Right atrium auricular region (tissue), 2 donors: ENCODE measurements at regions not wholly inside any gene's neighbourhood (a gene's known extent, or its start where the extent isn't known, plus 50 kb on each side); places are given as distances from the start of the nearest gene placed in this dataset.

Source experiments
- DNase-seq: peaks from one replicate; pipeline ENCODE4 v3.0.0-alpha.2; 2019; ENCODE audit warnings: low spot score
- H3K27ac ChIP-seq, 2 donors: fragments of 200-600 bp; sonication (generic); 1 replicate in 1 of 2; 2 replicates in 1 of 2; pipeline ENCODE4 v1.5.1; 2016 to 2019
- H3K27me3 ChIP-seq, 2 donors: fragments of 200-600 bp; sonication (generic); one replicate each; pipeline versions ENCODE4 v1.5.1 to v1.6.0; 2017 to 2019
- H3K36me3 ChIP-seq: fragments of 200-600 bp; sonication (generic); one replicate; pipeline ENCODE4 v1.5.1; 2016
- H3K4me1 ChIP-seq, 2 donors: fragments of 200-600 bp; sonication (generic); one replicate each; pipeline versions ENCODE4 v1.5.1 to v1.6.0; 2017 to 2019
- H3K4me3 ChIP-seq, 2 donors: fragments of 200-600 bp; sonication (generic); 1 replicate in 1 of 2; 2 replicates in 1 of 2; pipeline ENCODE4 v1.5.1; 2017 to 2019; ENCODE audit warnings: mild to moderate bottlenecking in 1 of 2, moderate library complexity in 1 of 2
- H3K9me3 ChIP-seq, 2 donors: fragments of 200-600 bp; sonication (generic); one replicate each; pipeline ENCODE4 v1.5.1; 2019
- TF ChIP-seq, protein P1 (sequence below), 2 donors: fragments of 200-600 bp; sonication (generic); IDR thresholded peaks; one replicate each; pipeline ENCODE4 v1.5.1; 2019; ENCODE audit warnings: antibody characterized with exemption in 2 of 2

DNA sequence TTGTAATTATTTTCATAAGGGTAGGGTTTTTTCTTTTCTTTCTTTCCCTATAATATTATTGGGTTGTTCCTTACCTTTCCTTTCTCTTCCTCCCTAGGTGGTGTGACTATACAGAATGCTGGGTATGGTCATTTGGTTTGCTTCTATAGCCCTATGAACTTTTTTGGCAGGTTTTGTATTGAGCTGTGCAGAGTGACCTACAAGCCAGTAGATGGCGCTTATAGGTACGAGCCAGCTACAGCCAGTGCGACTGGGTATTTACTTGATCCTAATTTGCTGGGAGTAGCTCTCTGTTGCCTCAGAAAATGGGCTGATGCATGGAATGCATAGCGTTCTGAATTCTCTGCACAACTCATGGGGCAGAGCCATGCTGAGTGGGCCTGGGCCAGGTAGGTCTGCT lies 423.3 kb downstream of the MAGEE1 start:
- Histone ChIP-seq H3K27ac (no peak overlapping the region), H3K4me1 (no peaks in the 10 kb centered on the region), H3K4me3 (no peak overlapping the region), H3K9me3 (peaks cover 0 to 11% of the 10 kb centered on the region in 2 donors), H3K27me3 (no peaks in the 10 kb centered on the region), H3K36me3 (no peaks in the 10 kb centered on the region)
- no peak for DNase-seq
- TF ChIP-seq, protein P1, sequence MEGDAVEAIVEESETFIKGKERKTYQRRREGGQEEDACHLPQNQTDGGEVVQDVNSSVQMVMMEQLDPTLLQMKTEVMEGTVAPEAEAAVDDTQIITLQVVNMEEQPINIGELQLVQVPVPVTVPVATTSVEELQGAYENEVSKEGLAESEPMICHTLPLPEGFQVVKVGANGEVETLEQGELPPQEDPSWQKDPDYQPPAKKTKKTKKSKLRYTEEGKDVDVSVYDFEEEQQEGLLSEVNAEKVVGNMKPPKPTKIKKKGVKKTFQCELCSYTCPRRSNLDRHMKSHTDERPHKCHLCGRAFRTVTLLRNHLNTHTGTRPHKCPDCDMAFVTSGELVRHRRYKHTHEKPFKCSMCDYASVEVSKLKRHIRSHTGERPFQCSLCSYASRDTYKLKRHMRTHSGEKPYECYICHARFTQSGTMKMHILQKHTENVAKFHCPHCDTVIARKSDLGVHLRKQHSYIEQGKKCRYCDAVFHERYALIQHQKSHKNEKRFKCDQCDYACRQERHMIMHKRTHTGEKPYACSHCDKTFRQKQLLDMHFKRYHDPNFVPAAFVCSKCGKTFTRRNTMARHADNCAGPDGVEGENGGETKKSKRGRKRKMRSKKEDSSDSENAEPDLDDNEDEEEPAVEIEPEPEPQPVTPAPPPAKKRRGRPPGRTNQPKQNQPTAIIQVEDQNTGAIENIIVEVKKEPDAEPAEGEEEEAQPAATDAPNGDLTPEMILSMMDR (IDR thresholded peaks at IDR 0.05), result no peak

DNA sequence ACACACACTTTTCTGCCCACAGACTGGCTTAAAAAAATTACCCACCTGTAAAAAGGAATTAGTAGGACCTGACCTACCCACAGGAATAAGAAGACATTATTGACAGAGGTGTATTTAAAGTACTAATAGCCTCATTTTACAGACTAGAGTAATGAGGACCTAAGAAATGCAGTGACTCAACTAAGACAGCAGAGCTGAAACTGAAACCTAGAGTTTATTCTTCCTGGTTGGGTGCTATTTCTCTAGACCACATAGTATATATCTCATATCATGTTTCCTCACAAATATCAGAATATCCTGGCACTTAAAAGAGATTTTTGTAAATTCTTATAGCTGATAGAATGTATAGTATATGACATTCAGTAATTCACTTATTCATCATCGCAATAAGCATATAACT lies 435.0 kb downstream of the MAGEE1 start:
- H3K9me3 ChIP-seq, result no peaks in the 10 kb centered on the region
- H3K4me1 ChIP-seq, result no peaks in the 10 kb centered on the region
- H3K36me3 ChIP-seq, result no peaks in the 10 kb centered on the region
- DNase-seq, result no peak
- H3K4me3 ChIP-seq, result no peak overlapping the region
- TF ChIP-seq, protein P1 (IDR thresholded peaks at IDR 0.05), result no peak
- no peaks in the 10 kb centered on the region for H3K27me3 ChIP-seq
- H3K27ac ChIP-seq, result no peak overlapping the region

DNA sequence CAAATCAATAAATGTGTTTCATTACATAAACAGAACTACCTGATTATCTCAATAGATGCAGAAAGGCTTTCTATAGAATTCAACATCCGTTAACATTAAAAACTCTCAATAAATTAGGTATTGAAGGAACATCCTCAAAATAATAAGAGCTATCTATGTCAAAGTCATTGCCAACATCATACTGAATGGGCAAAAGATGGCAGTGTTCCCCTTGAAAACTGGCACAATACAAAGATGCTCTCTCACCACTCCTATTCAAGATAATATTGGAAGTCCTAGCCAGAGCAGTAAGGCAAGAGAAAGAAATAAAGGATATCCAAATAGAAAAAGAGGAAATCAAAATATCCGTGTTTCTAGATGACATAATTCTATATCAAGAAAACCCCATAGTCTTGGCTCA lies 466.4 kb downstream of the MAGEE1 start:
- H3K27me3 ChIP-seq, result no peaks in the 10 kb centered on the region
- TF ChIP-seq, protein P1 (IDR thresholded peaks at IDR 0.05), result no peak

DNA sequence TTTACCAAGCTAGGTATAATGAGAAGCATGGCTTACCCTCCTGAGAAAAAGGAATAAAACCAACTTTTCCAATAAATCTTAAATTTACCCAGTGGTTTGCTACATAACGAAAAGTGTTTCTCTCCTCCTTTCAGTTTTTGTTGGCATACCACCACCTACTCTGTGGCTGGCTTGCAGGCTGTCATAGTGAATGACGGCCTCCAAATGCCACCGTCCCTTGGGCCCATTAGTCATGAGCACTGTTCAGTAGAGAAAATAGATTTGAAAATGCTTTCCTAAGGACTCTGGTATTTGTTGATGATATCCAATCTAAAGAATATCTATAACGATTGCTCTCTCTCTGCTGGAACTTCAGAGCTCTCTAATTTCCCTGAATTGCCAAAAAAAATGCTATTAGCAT lies 488.3 kb downstream of the MAGEE1 start:
- DNase-seq, result no peak

More for the DNA sequence above, 466.4 kb downstream of the MAGEE1 start:
- Histone ChIP-seq H3K9me3 (no peaks in the 10 kb centered on the region), H3K4me1 (no peaks in the 10 kb centered on the region), H3K4me3 (no peak overlapping the region), H3K36me3 (no peaks in the 10 kb centered on the region), H3K27ac (no peak overlapping the region)
- DNase-seq, result no peak

DNA sequence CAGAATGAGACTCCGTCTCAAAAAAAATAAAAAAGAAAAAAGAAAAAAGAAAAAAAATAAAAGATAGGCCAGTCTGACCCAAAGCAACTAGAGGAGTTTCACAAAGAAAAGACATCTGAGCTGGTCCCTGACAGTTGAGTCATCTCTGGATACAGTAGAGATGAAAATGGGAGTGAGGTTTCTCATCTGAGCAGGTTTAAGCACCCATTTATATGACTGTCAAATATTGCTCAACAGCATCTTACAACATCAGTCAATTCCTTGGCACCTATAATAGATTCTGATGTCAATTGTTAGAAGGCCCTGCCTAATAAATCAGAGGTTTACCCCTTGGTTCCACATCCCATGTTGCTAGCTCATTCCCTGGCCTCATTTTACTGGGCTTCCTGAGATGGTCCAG lies 490.5 kb downstream of the MAGEE1 start:
- H3K9me3 ChIP-seq, result peaks cover 0 to 7% of the 10 kb centered on the region in 2 donors
- DNase-seq, result no peak
- H3K4me3 ChIP-seq, result no peak overlapping the region
- no peaks in the 10 kb centered on the region for H3K27me3 ChIP-seq
- H3K36me3 ChIP-seq, result no peaks in the 10 kb centered on the region
- H3K4me1 ChIP-seq, result no peaks in the 10 kb centered on the region
- no peak overlapping the region for H3K27ac ChIP-seq
- TF ChIP-seq, protein P1 (IDR thresholded peaks at IDR 0.05), result no peak

More for the DNA sequence above, 488.3 kb downstream of the MAGEE1 start:
- H3K27ac ChIP-seq, result no peak overlapping the region
- no peaks in the 10 kb centered on the region for H3K36me3 ChIP-seq
- TF ChIP-seq, protein P1 (IDR thresholded peaks at IDR 0.05), result no peak
- H3K9me3 ChIP-seq, result peaks cover 0 to 17% of the 10 kb centered on the region in 2 donors
- no peaks in the 10 kb centered on the region for H3K27me3 ChIP-seq
- H3K4me3 ChIP-seq, result no peak overlapping the region
- no peaks in the 10 kb centered on the region for H3K4me1 ChIP-seq

DNA sequence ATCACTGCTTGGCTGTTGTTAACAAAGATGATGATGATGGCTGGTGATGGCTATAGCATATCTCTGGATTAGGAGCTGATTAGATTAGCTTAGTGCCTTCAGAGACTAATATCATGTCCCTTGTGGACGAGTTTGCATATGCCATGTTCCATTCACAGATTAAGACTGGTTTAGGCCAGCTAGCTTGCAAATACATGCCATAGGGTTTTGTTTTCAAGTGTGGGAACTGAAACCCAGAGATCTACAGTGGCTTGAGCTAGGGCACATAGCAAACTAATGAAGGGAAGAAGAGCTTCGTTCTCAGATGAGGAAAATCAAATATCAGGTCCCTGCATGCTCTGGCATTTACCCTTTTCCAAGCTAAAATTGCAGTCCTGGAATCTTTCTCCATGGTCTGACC lies 492.3 kb downstream of the MAGEE1 start:
- TF ChIP-seq, protein P1 (IDR thresholded peaks at IDR 0.05), result no peak
- H3K36me3 ChIP-seq, result no peaks in the 10 kb centered on the region

More for the DNA sequence above, 492.3 kb downstream of the MAGEE1 start:
- Histone ChIP-seq H3K4me3 (no peak overlapping the region), H3K9me3 (no peaks in the 10 kb centered on the region), H3K27ac (no peak overlapping the region), H3K4me1 (no peaks in the 10 kb centered on the region), H3K27me3 (no peaks in the 10 kb centered on the region)
- no peak for DNase-seq
